Esophagus muscularis mucosa (tissue), 4 donors: ENCODE measurements at regions not wholly inside any gene's neighbourhood (a gene's known extent, or its start where the extent isn't known, plus 50 kb on each side); places are given as distances from the start of the nearest gene placed in this dataset.
"Not testable (repeated sequence)": the region's sequence is repeated elsewhere in the genome, so short reads cannot be mapped to it uniquely, and the experiment has no call there.

Source experiments
- DNase-seq: peaks from one replicate; pipeline ENCODE4 v3.0.0-alpha.2; 2017; ENCODE audit errors: extremely low spot score
- H3K27ac ChIP-seq, 4 donors: fragments of 200-600 bp; sonication (generic); replicated peaks in 1 of 4; 1 replicate in 3 of 4; 2 replicates in 1 of 4; pipeline ENCODE4 v1.5.1; 2016 to 2019; ENCODE audit warnings: mild to moderate bottlenecking in 1 of 4
- H3K27me3 ChIP-seq, 4 donors: fragments of 200-600 bp; sonication (generic); one replicate each; pipeline versions ENCODE4 v1.5.1 to v1.6.0; 2016 to 2019
- H3K36me3 ChIP-seq, 4 donors: fragments of 200-600 bp; sonication (generic); one replicate each; pipeline ENCODE4 v1.5.1; 2016 to 2019
- H3K4me1 ChIP-seq, 4 donors: fragments of 200-600 bp; sonication (generic); one replicate each; pipeline ENCODE4 v1.5.1; 2016 to 2019
- H3K4me3 ChIP-seq, 4 donors: fragments of 200-600 bp; sonication (generic); 1 replicate in 2 of 4; 2 replicates in 2 of 4; pipeline ENCODE4 v1.5.1; 2016 to 2019; ENCODE audit warnings: mild to moderate bottlenecking in 4 of 4, moderate library complexity in 1 of 4
- H3K9me3 ChIP-seq, 4 donors: fragments of 200-600 bp; sonication (generic); 1 replicate in 3 of 4; 2 replicates in 1 of 4; pipeline ENCODE4 v1.5.1; 2016 to 2019
- CTCF ChIP-seq, 3 experiments: fragments of 200-600 bp in 2 of 3; fragments of 450-650 bp in 1 of 3; sonication (generic) in 2 of 3; IDR thresholded peaks; one replicate each; pipeline ENCODE4 v1.5.1; 2017 to 2019; ENCODE audit warnings: antibody characterized with exemption in 3 of 3, mild to moderate bottlenecking in 2 of 3, moderate library complexity in 1 of 3
- EP300 ChIP-seq: sonication (generic); formaldehyde crosslinking; IDR thresholded peaks from one replicate; pipeline ENCODE4 v1.6.1; 2017; ENCODE audit warnings: antibody characterized with exemption
- POLR2A ChIP-seq: fragments of 450-650 bp; IDR thresholded peaks from one replicate; pipeline ENCODE4 v1.6.1; 2017; ENCODE audit warnings: antibody characterized with exemption, moderate library complexity, mild to moderate bottlenecking, low read depth
- POLR2AphosphoS5 ChIP-seq, 2 donors: sonication (generic); formaldehyde crosslinking; IDR thresholded peaks; one replicate each; pipeline ENCODE4 v1.6.1; 2017; ENCODE audit warnings: antibody characterized with exemption in 2 of 2
- WGBS: methylation state at CpG from one replicate; pipeline ENCODE4 v1.1.5; 2018; 5-methylcytosine and 5-hydroxymethylcytosine counted together
- intact Hi-C: fragments of 100-400 bp; cut with DNase I; formaldehyde crosslinking; loops from one replicate; pipeline ENCODE4 v1.15.1; 2023

DNA sequence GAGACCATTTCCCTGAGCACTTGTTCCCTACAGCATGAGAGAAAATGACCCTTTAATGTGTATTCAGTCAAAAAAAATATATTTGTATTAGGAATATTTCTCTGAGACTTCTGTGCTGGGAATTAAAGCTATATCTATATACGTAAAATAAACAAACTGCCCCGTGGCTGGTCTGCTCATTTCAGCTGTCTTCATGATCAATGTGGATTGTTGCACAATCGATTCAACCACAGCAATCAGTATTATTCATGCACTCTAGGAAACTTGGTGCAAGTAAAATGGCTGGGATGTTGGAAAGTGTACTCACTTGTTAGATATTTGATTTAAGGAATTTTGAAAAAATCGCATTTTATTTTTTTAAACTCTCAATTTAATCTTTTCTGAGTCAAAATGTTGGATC, 307.9 kb upstream of the ZFP42 start:
- Histone ChIP-seq H3K4me1 (no peaks in the 10 kb centered on the region), H3K36me3 (no peaks in the 10 kb centered on the region), H3K27ac (no peak overlapping the region), H3K4me3 (no peak overlapping the region), H3K27me3 (no peaks in the 10 kb centered on the region), H3K9me3 (no peaks in the 10 kb centered on the region)
- 52% methylated on average over 4 of the region's 4 CpGs for WGBS
- intact Hi-C loops = no loop called here
- no peak for TF ChIP-seq EP300
- TF ChIP-seq POLR2A = no peak
- TF ChIP-seq POLR2AphosphoS5 (IDR thresholded peaks at IDR 0.05) = no peak
- no peak for TF ChIP-seq CTCF (IDR thresholded peaks at IDR 0.05)
- no peak for DNase-seq

GRCh38 chr4:187692626-187693025, 302.9 kb upstream of the ZFP42 start:
- Histone ChIP-seq H3K27me3 (no peaks in the 10 kb centered on the region), H3K4me3 (no peak overlapping the region), H3K4me1 (no peaks in the 10 kb centered on the region), H3K27ac (no peak overlapping the region), H3K9me3 (no peaks in the 10 kb centered on the region), H3K36me3 (no peaks in the 10 kb centered on the region)
- no peak for DNase-seq
- 86% methylated on average over 6 of the region's 6 CpGs for WGBS
- intact Hi-C loops = no loop called here
- TF ChIP-seq EP300 (no peak), CTCF (IDR thresholded peaks at IDR 0.05) (no peak), POLR2A (no peak), POLR2AphosphoS5 (IDR thresholded peaks at IDR 0.05) (no peak)

- WGBS = 100% methylated on average over 2 of the region's 3 CpGs
- DNase-seq, H3K27me3 ChIP-seq, intact Hi-C loops, H3K27ac ChIP-seq, H3K9me3 ChIP-seq, H3K4me3 ChIP-seq, H3K36me3 ChIP-seq, H3K4me1 ChIP-seq: not testable (repeated sequence)
Observed at GRCh38 chr4:187695531-187695930, 300.0 kb upstream of the ZFP42 start.

GRCh38 chr4:187711586-187711985, 284.0 kb upstream of the ZFP42 start:
- no peaks in the 10 kb centered on the region for H3K4me1 ChIP-seq
- WGBS = 89% methylated on average over 3 of the region's 3 CpGs
- intact Hi-C loops = no loop called here
- TF ChIP-seq CTCF (IDR thresholded peaks at IDR 0.05) = no peak
- no peak for TF ChIP-seq EP300
- no peaks in the 10 kb centered on the region for H3K36me3 ChIP-seq
- no peak overlapping the region for H3K4me3 ChIP-seq
- no peak overlapping the region for H3K27ac ChIP-seq
- DNase-seq = no peak
- no peaks in the 10 kb centered on the region for H3K27me3 ChIP-seq
- peaks cover 0 to 13% (median 12%) of the 10 kb centered on the region in 4 donors for H3K9me3 ChIP-seq

DNA sequence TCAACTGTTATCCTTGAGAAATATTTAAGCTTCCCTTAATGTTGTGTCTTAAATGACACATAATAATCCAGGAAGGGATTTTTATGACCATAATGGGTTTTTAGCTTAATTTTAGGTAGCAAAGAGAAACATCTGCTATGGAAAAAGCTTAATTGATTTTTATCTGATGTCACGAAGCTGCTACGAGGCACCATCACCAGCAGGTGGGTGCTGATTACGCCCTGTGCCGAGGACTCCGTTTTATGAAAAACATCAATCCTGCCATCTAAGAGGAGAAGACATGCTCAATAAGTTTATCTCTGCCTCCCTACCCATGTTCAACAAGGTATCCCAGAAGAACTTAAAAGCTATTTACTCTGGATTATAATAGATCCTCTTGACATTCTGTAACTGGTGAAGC, 280.6 kb upstream of the ZFP42 start:
- no peaks in the 10 kb centered on the region for H3K27me3 ChIP-seq
- 95% methylated on average over 5 of the region's 5 CpGs for WGBS
- intact Hi-C loops = no loop called here
- no peak overlapping the region for H3K4me3 ChIP-seq
- H3K27ac ChIP-seq = no peak overlapping the region
- no peaks in the 10 kb centered on the region for H3K4me1 ChIP-seq
- no peaks in the 10 kb centered on the region for H3K9me3 ChIP-seq
- TF ChIP-seq POLR2A (no peak), CTCF (IDR thresholded peaks at IDR 0.05) (no peak), POLR2AphosphoS5 (IDR thresholded peaks at IDR 0.05) (no peak), EP300 (no peak)
- no peaks in the 10 kb centered on the region for H3K36me3 ChIP-seq
- no peak for DNase-seq
